KMS-11 (cell line): ENCODE measurements at regions not wholly inside any gene's neighbourhood (a gene's known extent, or its start where the extent isn't known, plus 50 kb on each side); places are given as distances from the start of the nearest gene placed in this dataset.
A peak's percentile ranks its signal among the peaks of the same experiment; 100 is the strongest.
"Not testable (repeated sequence)": the region's sequence is repeated elsewhere in the genome, so short reads cannot be mapped to it uniquely, and the experiment has no call there.

Experiments used
- H2AFZ ChIP-seq: fragments of 200-600 bp; sonication (generic); 2 replicates; pipeline ENCODE4 v1.6.1; 2016; ENCODE audit warnings: antibody characterized with exemption, mixed run types, low read depth
- H3K27ac ChIP-seq: fragments of 200-600 bp; sonication (generic); 2 replicates; pipeline ENCODE4 v1.6.1; 2016; ENCODE audit warnings: mild to moderate bottlenecking, mixed run types
- H3K27me3 ChIP-seq: fragments of 200-600 bp; sonication (generic); 2 replicates; pipeline ENCODE4 v1.6.1; 2017; ENCODE audit warnings: mild to moderate bottlenecking, low read depth, mixed run types, moderate library complexity; ENCODE audit not compliant: insufficient read depth
- H3K36me3 ChIP-seq: fragments of 200-600 bp; sonication (generic); 2 replicates; pipeline ENCODE4 v1.6.1; 2017; ENCODE audit warnings: mild to moderate bottlenecking, mixed run types; ENCODE audit not compliant: insufficient read depth
- H3K4me1 ChIP-seq: fragments of 200-600 bp; sonication (generic); 2 replicates; pipeline ENCODE4 v1.6.1; 2016; ENCODE audit warnings: mild to moderate bottlenecking, low read depth, mixed run types; ENCODE audit not compliant: poor library complexity, severe bottlenecking
- H3K4me2 ChIP-seq: fragments of 200-600 bp; sonication (generic); 2 replicates; pipeline ENCODE4 v1.7.0; 2016; ENCODE audit warnings: mild to moderate bottlenecking, mixed run types
- H3K4me3 ChIP-seq: fragments of 200-600 bp; sonication (generic); IDR thresholded peaks from 2 replicates; pipeline ENCODE4 v1.6.1; 2017; ENCODE audit warnings: low read depth, low read length, mixed read lengths; ENCODE audit not compliant: insufficient read depth
- H3K79me2 ChIP-seq: fragments of 200-600 bp; sonication (generic); 2 replicates; pipeline ENCODE4 v1.6.1; 2016; ENCODE audit warnings: low read depth, mixed run types; ENCODE audit not compliant: insufficient read depth
- H3K9ac ChIP-seq: fragments of 200-600 bp; sonication (generic); 2 replicates; pipeline ENCODE4 v1.6.1; 2016; ENCODE audit warnings: mild to moderate bottlenecking, mixed run types
- H4K20me1 ChIP-seq: fragments of 200-600 bp; sonication (generic); 2 replicates; pipeline ENCODE4 v1.6.1; 2016; ENCODE audit warnings: mild to moderate bottlenecking, mixed run types; ENCODE audit not compliant: insufficient read depth
- TF ChIP-seq, protein P1 (sequence below): fragments of 200-600 bp; sonication (generic); conservative IDR thresholded peaks from 2 replicates; pipeline ENCODE4 v1.6.1; 2017; ENCODE audit warnings: low read depth, mild to moderate bottlenecking, antibody characterized with exemption, low read length, moderate library complexity, mixed read lengths

DNA sequence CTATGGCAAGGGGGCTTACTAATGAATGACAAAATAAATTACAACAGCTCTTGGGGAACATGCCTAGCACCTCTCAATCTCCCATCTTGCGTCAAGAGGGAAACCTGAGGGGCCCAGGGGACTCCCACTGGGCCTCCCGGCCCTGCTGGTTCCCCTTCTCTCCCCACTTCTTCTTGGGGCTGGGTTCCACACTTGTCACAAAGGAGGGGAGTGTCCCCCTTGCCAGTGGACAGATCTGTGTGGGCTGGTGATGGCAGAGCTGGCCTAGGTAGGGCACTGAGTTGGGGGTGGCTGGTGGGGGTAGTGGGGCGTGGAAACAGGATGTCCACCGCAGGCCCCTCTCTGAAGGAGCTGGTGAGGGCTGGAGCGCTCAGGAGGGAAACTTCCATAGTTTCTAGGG lies 184.0 kb upstream of the HAAO start:
- Histone ChIP-seq H3K79me2 (no peaks in the 10 kb centered on the region), H3K27me3 (no peaks in the 10 kb centered on the region), H2AFZ (no peak overlapping the region), H3K36me3 (no peaks in the 10 kb centered on the region), H4K20me1 (no peaks in the 10 kb centered on the region), H3K4me1 (peaks cover 17% of the 10 kb centered on the region), H3K4me3 (no peak overlapping the region), H3K27ac (no peak overlapping the region), H3K4me2 (no peak overlapping the region), H3K9ac (no peak overlapping the region)
- TF ChIP-seq, protein P1, sequence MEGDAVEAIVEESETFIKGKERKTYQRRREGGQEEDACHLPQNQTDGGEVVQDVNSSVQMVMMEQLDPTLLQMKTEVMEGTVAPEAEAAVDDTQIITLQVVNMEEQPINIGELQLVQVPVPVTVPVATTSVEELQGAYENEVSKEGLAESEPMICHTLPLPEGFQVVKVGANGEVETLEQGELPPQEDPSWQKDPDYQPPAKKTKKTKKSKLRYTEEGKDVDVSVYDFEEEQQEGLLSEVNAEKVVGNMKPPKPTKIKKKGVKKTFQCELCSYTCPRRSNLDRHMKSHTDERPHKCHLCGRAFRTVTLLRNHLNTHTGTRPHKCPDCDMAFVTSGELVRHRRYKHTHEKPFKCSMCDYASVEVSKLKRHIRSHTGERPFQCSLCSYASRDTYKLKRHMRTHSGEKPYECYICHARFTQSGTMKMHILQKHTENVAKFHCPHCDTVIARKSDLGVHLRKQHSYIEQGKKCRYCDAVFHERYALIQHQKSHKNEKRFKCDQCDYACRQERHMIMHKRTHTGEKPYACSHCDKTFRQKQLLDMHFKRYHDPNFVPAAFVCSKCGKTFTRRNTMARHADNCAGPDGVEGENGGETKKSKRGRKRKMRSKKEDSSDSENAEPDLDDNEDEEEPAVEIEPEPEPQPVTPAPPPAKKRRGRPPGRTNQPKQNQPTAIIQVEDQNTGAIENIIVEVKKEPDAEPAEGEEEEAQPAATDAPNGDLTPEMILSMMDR = no peak

DNA sequence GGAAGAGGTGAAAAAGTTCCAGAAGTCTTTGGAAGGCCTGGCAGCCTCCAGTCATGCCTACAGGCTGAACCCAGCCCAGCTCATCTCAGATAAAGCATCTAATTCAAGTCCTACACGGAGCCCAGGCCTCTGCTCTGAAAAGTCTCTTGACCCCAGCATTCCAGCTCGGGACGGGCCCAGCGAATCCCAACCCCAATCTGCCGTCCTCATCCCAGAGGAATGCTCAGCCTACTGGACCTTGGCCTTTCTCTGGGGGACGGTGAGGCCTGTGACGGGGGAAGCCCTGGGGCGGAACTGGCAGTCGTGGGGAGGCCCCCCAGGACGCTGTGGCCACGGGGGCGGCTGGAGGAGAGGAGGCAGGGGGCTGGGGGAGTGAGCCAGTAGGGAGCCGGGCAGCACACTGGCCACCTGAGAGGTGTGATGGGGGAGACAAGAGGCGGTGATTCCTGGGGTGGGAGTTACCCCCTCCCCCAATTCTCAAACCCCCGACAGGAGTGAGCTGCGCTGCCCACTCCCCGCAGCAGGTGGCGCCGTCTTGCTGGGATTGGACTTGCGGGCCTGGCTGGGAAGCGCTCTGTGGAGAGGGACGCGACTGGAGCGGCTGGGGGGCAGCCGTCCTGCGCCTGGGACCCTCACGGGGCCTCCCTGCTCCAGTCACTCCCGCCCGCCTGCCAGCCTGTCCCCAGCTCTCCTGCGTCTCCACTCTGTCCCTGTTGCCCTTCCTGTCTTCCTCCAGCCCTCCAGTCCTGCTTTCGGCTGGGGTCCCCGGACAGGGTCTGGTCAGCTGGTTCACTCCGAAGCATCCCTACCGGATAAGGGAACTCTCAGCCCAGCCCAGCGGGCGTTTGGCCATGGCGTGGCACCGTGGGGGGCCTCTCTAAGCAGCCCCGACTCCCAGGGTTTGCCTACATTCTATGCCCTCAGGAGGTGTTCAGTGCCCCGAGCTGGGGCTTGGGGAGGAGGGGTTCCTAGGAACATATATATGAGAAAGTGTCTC lies 182.6 kb upstream of the HAAO start:
- Histone ChIP-seq H4K20me1 (no peaks in the 10 kb centered on the region), H3K36me3 (no peaks in the 10 kb centered on the region), H3K9ac (no peak overlapping the region; the same call in 1 of the 2 replicates), H2AFZ (peak overlapping the region; percentile 60), H3K27me3 (no peaks in the 10 kb centered on the region), H3K4me3 (no peak overlapping the region), H3K79me2 (no peaks in the 10 kb centered on the region), H3K4me2 (peak overlapping the region; percentile 53), H3K27ac (no peak overlapping the region), H3K4me1 (peaks cover 17% of the 10 kb centered on the region)
- TF ChIP-seq, protein P1 = peak; percentile 87

DNA sequence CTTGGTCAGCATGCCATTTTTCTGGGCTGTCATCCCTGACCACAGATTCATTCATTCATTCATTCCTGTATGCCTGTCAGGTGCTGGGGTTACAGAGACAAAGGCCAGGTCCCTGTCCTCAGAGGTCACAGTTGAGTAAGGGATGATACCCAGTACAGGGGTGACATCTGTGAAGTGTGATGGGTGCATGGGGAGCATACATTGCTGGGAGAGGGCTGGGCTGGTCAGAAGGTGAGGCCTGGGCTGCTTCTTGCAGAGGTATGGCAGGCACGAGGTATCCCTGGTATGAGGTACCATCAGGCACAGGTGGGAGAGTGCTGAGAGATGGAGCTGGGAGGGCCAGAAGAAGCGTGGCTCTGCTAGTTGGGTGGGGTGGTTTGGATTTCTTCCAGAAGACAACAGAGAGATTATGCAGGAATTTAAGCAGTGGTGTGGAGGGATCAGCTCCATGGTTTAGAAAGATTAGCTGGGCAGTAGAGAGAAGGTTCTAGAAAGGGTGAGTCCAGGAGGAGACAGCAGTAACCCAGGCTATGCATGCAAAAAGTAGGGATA lies 181.9 kb upstream of the HAAO start:
- H3K27ac ChIP-seq = no peak overlapping the region
- no peak overlapping the region for H3K9ac ChIP-seq
- no peaks in the 10 kb centered on the region for H3K27me3 ChIP-seq
- no peaks in the 10 kb centered on the region for H4K20me1 ChIP-seq
- no peak overlapping the region for H3K4me3 ChIP-seq
- H3K4me1 ChIP-seq = peaks cover 17% of the 10 kb centered on the region
- TF ChIP-seq, protein P1 = no peak
- no peak overlapping the region for H2AFZ ChIP-seq
- no peak overlapping the region for H3K4me2 ChIP-seq
- H3K79me2 ChIP-seq = no peaks in the 10 kb centered on the region
- H3K36me3 ChIP-seq = no peaks in the 10 kb centered on the region

DNA sequence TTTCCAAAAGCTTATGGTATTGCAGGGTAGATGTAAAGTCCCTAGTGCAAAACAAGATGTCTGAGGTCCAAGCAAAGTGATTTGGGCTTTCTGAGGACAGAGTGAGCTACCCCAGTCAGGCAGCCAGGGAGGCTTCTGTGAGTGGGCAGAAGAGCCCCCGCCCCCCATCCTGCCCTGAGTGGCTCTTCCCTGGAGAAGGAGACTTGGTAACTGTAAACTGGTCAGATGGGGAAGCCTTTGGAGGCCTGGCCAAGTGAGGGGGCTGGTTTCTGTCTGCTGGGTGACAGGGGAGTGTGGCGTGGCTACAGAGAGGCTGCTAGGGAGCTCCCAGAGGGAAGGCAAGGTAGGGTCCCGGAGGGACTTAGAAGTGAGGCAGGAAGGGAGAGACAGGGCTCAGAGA lies 181.3 kb upstream of the HAAO start:
- no peaks in the 10 kb centered on the region for H3K36me3 ChIP-seq
- no peaks in the 10 kb centered on the region for H3K79me2 ChIP-seq
- H4K20me1 ChIP-seq = no peaks in the 10 kb centered on the region
- H3K9ac ChIP-seq = no peak overlapping the region
- H3K4me2 ChIP-seq = no peak overlapping the region
- H3K27ac ChIP-seq = no peak overlapping the region
- H3K4me3 ChIP-seq = no peak overlapping the region
- peaks cover 17% of the 10 kb centered on the region for H3K4me1 ChIP-seq
- TF ChIP-seq, protein P1 = no peak
- no peak overlapping the region for H2AFZ ChIP-seq
- H3K27me3 ChIP-seq = no peaks in the 10 kb centered on the region

DNA sequence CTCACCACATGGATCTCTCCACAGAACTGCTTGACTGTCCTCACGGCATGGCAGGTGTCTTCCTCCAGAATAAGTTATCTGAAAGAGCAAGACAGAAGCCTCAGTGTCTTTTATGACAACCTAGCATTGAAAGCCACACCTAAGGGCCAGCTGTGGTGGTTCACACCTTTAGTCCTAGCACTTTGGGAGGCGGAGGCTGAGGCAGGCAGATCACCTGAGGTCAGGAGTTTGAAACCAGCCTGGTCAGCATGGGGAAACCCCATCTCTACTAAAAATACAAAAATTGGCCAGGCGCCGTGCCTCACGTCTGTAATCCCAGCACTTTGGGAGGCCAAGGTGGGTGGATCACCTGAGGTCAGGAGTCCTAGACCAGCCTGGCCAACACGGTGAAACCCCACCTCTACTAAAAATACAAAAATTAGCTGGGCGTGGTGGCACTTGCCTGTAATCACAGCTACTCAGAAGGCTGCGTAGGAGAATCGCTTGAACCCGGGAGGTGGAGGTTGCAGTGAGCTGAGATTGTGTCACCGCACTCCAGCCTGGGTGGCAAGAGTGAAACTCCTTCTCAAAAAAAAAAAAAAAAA lies 180.6 kb upstream of the HAAO start:
- H3K79me2 ChIP-seq, H3K27me3 ChIP-seq, H3K4me2 ChIP-seq, H3K4me3 ChIP-seq, H2AFZ ChIP-seq, H3K27ac ChIP-seq, H3K36me3 ChIP-seq, H3K9ac ChIP-seq, H4K20me1 ChIP-seq: not testable (repeated sequence)
- peaks cover 17% of the 10 kb centered on the region for H3K4me1 ChIP-seq
